Activated T-cell treated with anti-CD3 and anti-CD28 coated beads for 48 hours (primary cell): ENCODE measurements at regions not wholly inside any gene's neighbourhood (a gene's known extent, or its start where the extent isn't known, plus 50 kb on each side); places are given as distances from the start of the nearest gene placed in this dataset.
"Not testable (repeated sequence)": the region's sequence is repeated elsewhere in the genome, so short reads cannot be mapped to it uniquely, and the experiment has no call there.

Experiments
- DNase-seq: peaks from one replicate; pipeline ENCODE4 v3.0.0-alpha.2; 2020; ENCODE audit warnings: low read depth

- no peak for DNase-seq
These were observed 53.5 kb downstream of the XCL2 start for GRCh38 chr1:168490306-168490705.

GRCh38 chr1:168488138-168488537, 55.7 kb downstream of the XCL2 start:
- no peak for DNase-seq

GRCh38 chr1:168486820-168487219, 57.0 kb downstream of the XCL2 start:
- not testable (repeated sequence) for DNase-seq

DNA sequence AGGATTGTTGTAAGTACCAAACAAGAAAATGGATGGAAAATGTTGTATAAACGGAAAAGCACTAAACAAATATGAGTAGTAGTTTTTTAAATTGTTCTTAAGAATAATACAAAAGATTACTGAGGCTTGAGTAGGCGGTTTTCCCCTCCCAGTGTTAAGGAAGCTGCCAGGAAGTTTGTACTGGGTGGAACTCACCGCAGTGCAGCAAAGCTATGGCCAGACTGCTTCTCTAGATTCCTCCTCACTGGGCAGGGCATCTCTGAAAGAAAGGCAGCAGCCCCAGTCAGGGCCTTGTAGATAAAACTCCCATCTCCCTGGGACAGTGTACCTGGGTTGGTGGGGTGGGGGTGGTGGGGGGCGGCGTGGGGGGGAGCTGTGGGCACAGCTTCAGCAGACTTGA, 58.7 kb downstream of the XCL2 start:
- no peak for DNase-seq

- DNase-seq: no peak
These were observed 59.7 kb downstream of the XCL2 start for GRCh38 chr1:168484083-168484482.

DNA sequence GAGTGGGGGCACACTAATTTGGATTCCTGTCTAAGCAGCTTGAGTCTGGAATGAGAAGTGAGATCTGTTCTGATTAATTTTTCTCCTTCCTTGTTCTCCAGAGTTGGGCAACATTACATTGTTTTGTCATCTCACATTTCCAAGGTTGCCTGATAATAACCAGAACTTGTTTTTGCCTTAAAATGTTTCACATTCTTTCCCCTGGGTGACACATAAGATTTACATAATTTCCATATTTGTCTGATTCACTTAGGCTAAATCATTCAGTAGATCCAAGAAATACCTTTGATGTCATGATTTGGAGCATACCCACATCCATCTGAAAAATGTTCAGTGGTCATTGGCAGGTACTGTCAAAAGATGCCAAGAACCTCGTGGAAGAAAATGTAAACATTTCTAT, 60.3 kb downstream of the XCL2 start:
- no peak for DNase-seq

- no peak for DNase-seq
These were observed 61.7 kb downstream of the XCL2 start for GRCh38 chr1:168482106-168482505.

DNA sequence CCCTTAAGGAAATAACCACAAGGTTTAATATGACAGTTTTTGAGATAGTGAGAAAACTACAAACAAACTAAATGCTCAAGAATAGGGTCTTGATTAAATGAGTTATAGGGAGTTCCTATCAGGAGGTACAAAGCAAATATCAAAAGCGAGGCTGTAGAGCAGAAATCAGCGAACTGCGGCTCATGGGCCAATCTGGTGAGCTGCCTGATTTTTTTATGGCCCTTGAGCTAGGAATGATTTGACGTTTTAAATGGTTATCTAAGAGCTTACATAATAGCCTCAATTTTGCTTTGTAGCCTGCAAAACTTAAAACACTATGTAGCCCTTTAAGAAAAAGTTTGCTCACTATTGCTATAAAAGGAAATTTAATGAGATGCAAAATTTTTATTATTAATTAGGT, 62.2 kb downstream of the XCL2 start:
- no peak for DNase-seq

- no peak for DNase-seq
These were observed 62.8 kb downstream of the XCL2 start for GRCh38 chr1:168480997-168481396.

GRCh38 chr1:168477792-168478191, 66.0 kb downstream of the XCL2 start:
- no peak for DNase-seq

- DNase-seq: no peak
These were observed 67.0 kb downstream of the XCL2 start for GRCh38 chr1:168476588-168477385.

- DNase-seq: no peak
These were observed 69.5 kb downstream of the XCL2 start for GRCh38 chr1:168474322-168474721.

DNA sequence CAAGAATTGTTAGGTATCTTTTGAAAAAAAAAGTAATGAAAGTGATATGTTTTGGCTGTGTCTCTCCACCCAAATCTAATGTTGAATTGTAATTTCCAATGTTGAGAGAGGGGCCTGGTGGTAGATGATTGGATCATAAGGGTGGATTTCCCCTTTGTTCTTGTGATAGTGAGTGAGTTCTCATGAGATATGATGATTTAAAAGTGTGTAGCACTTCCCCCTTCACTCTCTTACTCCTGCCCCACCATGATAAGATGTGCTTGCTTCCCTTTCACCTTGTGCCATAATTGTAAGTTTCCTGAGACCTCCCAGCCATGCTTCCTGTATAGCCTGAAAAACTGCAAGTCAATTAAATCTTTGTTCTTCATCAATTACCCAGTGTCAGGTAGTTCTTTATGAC, 70.7 kb downstream of the XCL2 start:
- DNase-seq: no peak

DNA sequence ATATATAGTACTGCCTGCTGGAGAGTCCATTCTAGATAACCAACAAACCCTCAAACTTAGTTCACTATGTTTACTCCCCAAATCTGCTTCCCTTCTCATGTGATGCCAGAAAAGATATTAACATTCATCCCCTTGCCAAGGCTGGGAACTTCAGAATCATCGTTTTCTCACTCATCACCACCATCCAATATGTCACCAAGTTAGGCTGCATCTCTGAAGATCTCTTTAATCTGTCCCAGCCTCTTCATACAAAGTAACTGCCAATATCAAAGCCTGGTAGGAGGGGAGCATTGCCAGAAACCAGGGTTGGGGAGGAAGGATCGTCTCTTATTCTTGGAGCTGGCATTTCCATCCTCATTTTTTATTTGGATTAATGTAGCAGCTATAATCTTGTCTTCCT, 71.6 kb downstream of the XCL2 start:
- DNase-seq: no peak

GRCh38 chr1:168470901-168471431, 72.8 kb downstream of the XCL2 start:
- DNase-seq: no peak

DNA sequence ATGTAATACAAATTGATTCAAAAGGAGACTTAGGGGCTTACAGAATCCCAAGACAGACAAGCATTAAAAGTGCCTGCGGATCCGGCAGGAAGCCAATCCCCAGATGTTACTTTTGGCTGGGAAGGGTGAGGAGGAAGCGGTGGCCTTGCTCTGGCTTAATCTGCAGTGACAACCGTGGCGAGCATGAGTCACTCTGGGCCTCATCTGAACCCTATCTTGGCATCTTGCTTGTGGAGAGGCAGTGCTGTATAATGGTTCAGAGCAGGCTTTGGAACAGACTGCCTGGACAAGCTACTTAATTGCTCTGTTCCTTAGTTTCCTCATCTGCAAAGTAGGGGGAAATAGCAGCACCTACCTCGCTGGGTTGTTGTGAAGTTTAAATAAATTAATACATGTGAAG, 74.1 kb downstream of the XCL2 start:
- peak; percentile 36 for DNase-seq

DNA sequence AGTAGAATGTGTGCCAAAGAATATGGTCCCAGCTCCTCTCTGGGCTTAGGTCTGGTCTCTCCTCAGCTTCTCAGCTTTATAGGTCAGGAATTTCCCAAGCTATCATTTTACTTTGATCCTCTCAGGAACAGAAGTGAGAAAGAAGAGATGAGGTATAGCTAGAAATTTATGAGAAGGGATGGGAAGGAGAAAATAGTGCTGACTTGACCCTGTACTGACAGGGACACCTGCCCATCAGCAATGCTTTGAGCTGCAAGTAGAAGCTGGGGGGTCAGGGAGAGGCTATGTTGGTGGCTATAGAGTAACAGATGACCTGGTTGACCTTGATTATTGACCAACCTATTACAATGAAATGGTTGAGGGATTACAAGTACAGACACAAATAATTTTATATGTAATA, 75.0 kb downstream of the XCL2 start:
- DNase-seq: no peak

GRCh38 chr1:168468042-168468809, 75.6 kb downstream of the XCL2 start:
- DNase-seq: no peak

GRCh38 chr1:168467452-168467851, 76.3 kb downstream of the XCL2 start:
- DNase-seq: no peak

GRCh38 chr1:168466714-168467131, 77.1 kb downstream of the XCL2 start:
- no peak for DNase-seq

DNA sequence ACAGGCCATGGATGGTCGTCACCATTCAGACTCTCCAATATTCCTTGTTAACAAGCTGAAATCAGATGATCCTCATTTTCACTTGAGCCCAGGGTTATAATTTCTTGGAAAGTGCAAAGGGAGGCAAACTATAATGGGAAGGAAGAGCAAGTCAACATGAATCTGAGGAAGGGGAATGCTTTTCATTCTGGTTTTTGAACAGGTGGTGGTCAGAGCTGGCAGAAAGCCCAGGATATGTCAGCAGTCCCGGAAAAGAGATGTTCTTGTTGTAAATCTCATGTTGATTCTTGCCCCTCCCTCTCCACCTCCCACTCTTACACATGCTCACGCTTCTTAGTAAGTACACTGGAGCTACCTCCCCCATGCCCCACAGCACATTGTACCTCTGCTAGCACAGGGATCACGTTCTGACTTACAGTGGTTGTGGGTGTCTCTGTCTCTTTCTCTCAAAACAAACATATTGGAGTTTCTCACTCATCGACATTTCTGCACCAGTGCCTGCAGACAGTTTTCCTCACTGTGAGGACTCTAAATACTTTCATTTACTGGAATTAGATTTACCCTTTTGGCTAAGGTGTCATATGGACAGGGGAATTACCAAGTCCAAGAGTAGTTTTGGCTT, 77.6 kb downstream of the XCL2 start:
- DNase-seq: peak; percentile 37

DNA sequence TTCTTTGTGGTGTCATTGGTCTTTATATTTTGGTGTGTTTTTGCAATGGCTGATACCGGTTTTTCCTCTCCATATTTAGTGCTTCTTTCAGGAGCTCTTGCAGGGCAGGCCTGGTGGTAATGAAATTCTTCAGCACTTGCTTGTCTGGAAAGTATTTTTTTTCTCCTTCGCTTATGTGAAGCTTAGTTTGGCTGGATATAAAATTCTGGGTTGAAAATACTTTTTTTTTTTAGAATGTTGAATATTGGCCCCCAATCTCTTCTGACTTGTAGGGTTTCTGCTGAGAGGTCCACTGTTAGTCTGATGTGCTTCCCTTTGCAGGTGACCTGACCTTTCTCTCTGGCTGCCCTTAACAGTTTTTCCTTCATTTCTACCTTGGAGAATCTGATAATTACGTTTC, 82.7 kb downstream of the XCL2 start:
- not testable (repeated sequence) for DNase-seq

DNA sequence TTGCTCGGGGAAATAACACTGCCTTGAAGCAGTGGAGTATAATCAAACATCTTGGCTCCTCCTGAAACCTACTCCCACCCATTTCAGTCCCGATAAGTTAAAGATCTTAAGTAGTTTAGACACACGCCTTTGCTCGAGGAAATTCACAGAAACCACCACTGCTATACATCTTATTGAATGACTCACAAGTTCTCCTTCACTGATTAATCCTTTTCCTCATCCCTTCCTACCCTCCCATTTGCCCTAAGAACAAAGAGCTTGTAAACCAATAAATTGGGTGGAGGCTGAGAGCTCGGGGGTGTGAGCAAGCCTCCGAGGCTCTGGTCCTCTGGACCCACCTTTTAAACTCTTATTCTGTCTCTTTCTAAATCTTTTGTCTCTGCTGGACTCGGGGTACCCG, 86.5 kb downstream of the XCL2 start:
- DNase-seq: not testable (repeated sequence)
